Heart right ventricle (tissue), 16 donors: ENCODE measurements at regions not wholly inside any gene's neighbourhood (a gene's known extent, or its start where the extent isn't known, plus 50 kb on each side); places are given as distances from the start of the nearest gene placed in this dataset.

Source experiments
- ATAC-seq, 8 donors: fragments of 200-7000 bp; cut with Tn5 transposase; one replicate each; pipeline ENCODE4 v1.9.1; 2020; ENCODE audit warnings: mild to moderate bottlenecking in 8 of 8, moderate library complexity in 8 of 8, moderate number of reproducible peaks in 1 of 8
- DNase-seq, 2 donors: peaks; one replicate each; pipeline ENCODE4 v3.0.0-alpha.2; 2020
- H3K27ac ChIP-seq, 10 donors: fragments of 200-600 bp; sonication (generic) in 2 of 10; one replicate each; pipeline versions ENCODE4 v1.5.0 to v1.8.0; 2020 to 2022; ENCODE audit warnings: mild to moderate bottlenecking in 3 of 10
- H3K27me3 ChIP-seq, 7 donors: fragments of 200-600 bp; one replicate each; pipeline ENCODE4 v1.8.0; 2021 to 2022; ENCODE audit warnings: mild to moderate bottlenecking in 2 of 7
- H3K36me3 ChIP-seq, 9 donors: fragments of 200-600 bp; sonication (generic) in 1 of 9; one replicate each; pipeline versions ENCODE4 v1.5.0 to v1.8.0; 2020 to 2022; ENCODE audit warnings: mild to moderate bottlenecking in 2 of 9
- H3K4me1 ChIP-seq, 9 donors: fragments of 200-600 bp; sonication (generic) in 1 of 9; one replicate each; pipeline versions ENCODE4 v1.5.0 to v1.8.0; 2020 to 2022; ENCODE audit warnings: mild to moderate bottlenecking in 4 of 9
- H3K4me3 ChIP-seq, 10 donors: fragments of 200-600 bp; sonication (generic) in 2 of 10; one replicate each; pipeline versions ENCODE4 v1.5.0 to v1.8.0; 2020 to 2022; ENCODE audit warnings: mild to moderate bottlenecking in 7 of 10, moderate library complexity in 2 of 10
- H3K9me3 ChIP-seq, 11 donors: fragments of 200-600 bp in 10 of 11; sonication (generic) in 2 of 11; one replicate each; pipeline versions ENCODE4 v1.5.0 to v1.8.0; 2013 to 2022; ENCODE audit warnings: mild to moderate bottlenecking in 2 of 11, control low read depth in 1 of 11, moderate library complexity in 1 of 11
- CTCF ChIP-seq, 9 donors: fragments of 200-600 bp; sonication (generic) in 2 of 9; IDR thresholded peaks; one replicate each; pipeline versions ENCODE4 v1.5.0 to v1.8.0; 2021 to 2022; ENCODE audit warnings: antibody characterized with exemption in 9 of 9, mild to moderate bottlenecking in 5 of 9, moderate library complexity in 1 of 9
- whole genome bisulfite sequencing, 2 donors: extraction: QIAGEN DNeasy Blood & Tissue Kit; methylation state at CpG; one replicate each; pipeline ENCODE4 v1.1.7; 2013; ENCODE audit warnings: inconsistent platforms in 1 of 2; 5-methylcytosine and 5-hydroxymethylcytosine counted together
- intact Hi-C, 10 donors: fragments of 100-400 bp; cut with DNase I; formaldehyde crosslinking; loops; one replicate each; pipeline versions ENCODE4 v1.11.1 to v1.14.2; 2022
- donor health status: Arrhythmogenic right ventricular cardiomyopathy.
- donor health status: ischemic (EF 13 %, LVEDD 7.1; RV severe dilation, severe dysfunction).
- donor health status: healthy with polysubstance abuse.
- donor health status: DM: no; HTN: yes; CAD: no.
- donor health status: DM: no; HTN: no; CAD: no.
- donor health status: ischemic (EF 25% LVEDD 6.9; RV normal size, moderate dysfunction).
- donor health status: ischemic (EF 25% LVEDD 5.7; RV mildly dilated, moderate dysfunction).
- donor health status: healthy.
- donor health status: DM: yes; HTN: yes; CAD: no.
- donor health status: Ischemic cardiomyopathy.
- donor health status: ischemic (EF 35%, LVEDD 5.7; RV mildly dilated, moderate dysfunction).
- donor health status: nonischemic (EF 11% LVEDD 7.7; RV severe dilation, severe dysfunction).
- donor health status: DM: yes; HTN: yes; CAD: no.
- donor health status: PGD.
- donor health status: ischemic (EF 29% LVEDD 5.4; RV normal size, mild dysfunction).
- donor health status: nonischemic (EF 23%, LVEDD 6.1; RV moderate dilation, normal function).

DNA sequence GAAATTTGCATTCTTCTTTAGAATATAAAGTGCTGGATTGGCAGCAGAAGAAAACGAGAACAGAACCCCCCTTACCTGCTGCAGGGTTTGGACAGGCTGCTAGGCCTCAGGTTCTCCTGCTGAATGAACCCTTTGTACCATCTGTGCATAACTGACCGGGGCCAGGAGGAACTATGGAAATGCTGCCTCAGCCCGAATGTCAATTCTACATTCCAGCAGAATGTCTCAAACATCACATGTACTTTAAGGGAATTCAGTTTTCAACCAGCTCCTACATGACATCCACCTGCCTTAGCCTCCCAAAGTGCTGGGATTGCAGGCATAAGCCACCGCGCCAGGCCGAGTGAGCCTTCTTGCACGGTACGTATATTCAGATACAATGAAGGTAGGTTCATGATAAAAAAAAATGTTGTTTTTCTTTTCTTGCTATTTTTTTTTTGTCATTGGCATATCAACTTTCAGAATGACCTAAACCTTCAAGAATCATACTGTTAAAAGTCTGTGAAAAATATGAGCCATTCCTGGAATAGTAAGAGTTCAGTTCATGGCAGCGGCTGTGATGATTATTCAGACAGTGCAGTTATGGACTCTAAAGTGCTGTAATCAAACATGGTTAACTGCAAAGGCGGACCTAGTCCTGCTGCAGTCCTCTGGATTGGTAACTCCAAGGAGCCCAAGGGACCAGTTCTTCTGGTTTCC lies 84.4 kb upstream of the TNS3 start:
- TF ChIP-seq CTCF (IDR thresholded peaks at IDR 0.05) = no peak
- no peak for DNase-seq
- no peak for ATAC-seq
- Histone ChIP-seq H3K4me3 (no peak overlapping the region), H3K27me3 (no peaks in the 10 kb centered on the region), H3K9me3 (no peaks in the 10 kb centered on the region), H3K36me3 (no peaks in the 10 kb centered on the region), H3K4me1 (peaks cover 0 to 26% (median 0%) of the 10 kb centered on the region in 9 donors), H3K27ac (no peak overlapping the region)
- 94 to 96% methylated on average over 10 of the region's 10 CpGs for WGBS, 2 donors
- intact Hi-C loops = no loop called here

- DNase-seq (no peak), ATAC-seq (no peak)
- Histone ChIP-seq H3K9me3 (no peaks in the 10 kb centered on the region), H3K4me3 (no peak overlapping the region), H3K27me3 (no peaks in the 10 kb centered on the region), H3K27ac (no peak overlapping the region), H3K4me1 (peaks cover 0 to 15% (median 0%) of the 10 kb centered on the region in 9 donors), H3K36me3 (no peaks in the 10 kb centered on the region)
- intact Hi-C loops = no loop called here
- 89 to 95% methylated on average over 7 of the region's 7 CpGs for WGBS, 2 donors
- no peak for TF ChIP-seq CTCF (IDR thresholded peaks at IDR 0.05)
Measured at GRCh38 chr7:47664650-47665195, 82.8 kb upstream of the TNS3 start.

GRCh38 chr7:47663851-47664250 lies 81.9 kb upstream of the TNS3 start:
- ATAC-seq = peak in 1 of 8 donors; percentile 27
- intact Hi-C loops = no loop called here
- Histone ChIP-seq H3K4me1 (peaks cover 0 to 8% (median 0%) of the 10 kb centered on the region in 9 donors), H3K4me3 (no peak overlapping the region), H3K27ac (no peak overlapping the region), H3K36me3 (no peaks in the 10 kb centered on the region), H3K9me3 (no peaks in the 10 kb centered on the region), H3K27me3 (no peaks in the 10 kb centered on the region)
- 71 to 78% methylated on average over 1 of the region's 1 CpG for WGBS, 2 donors
- DNase-seq = no peak
- no peak for TF ChIP-seq CTCF (IDR thresholded peaks at IDR 0.05)

DNA sequence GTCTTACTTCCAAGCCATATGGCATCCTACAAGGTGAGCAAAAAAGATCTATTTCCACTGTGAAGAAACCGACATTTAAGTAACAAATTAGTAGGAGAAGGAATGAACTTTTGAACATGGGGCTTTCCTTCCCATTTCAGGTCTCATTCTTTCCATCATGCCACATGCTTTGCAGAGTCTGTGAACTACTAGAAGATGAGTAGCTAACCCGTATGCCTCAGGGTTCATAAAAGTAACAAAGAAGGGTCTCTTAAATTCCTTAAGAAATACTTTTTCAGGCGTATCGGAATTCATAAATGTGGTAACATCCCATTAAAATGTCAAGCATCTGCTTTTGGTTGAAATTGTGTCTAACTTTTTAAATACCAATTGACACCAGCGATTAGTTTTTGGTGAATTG lies 81.3 kb upstream of the TNS3 start:
- TF ChIP-seq CTCF (IDR thresholded peaks at IDR 0.05) = no peak
- Histone ChIP-seq H3K9me3 (no peaks in the 10 kb centered on the region), H3K4me1 (peaks cover 0 to 8% (median 0%) of the 10 kb centered on the region in 9 donors), H3K27ac (no peak overlapping the region), H3K36me3 (no peaks in the 10 kb centered on the region), H3K27me3 (no peaks in the 10 kb centered on the region), H3K4me3 (no peak overlapping the region)
- no peak for ATAC-seq
- DNase-seq = no peak
- intact Hi-C loops = no loop called here
- WGBS, 2 donors = 93% methylated on average over 5 of the region's 5 CpGs
